B cell (primary cell): ENCODE measurements at regions not wholly inside any gene's neighbourhood (a gene's known extent, or its start where the extent isn't known, plus 50 kb on each side); places are given as distances from the start of the nearest gene placed in this dataset.

Experiments
- ATAC-seq: fragments of 200-7000 bp; cut with Tn5 transposase; one replicate; pipeline ENCODE4 v1.10.0; 2021; ENCODE audit warnings: low read depth, mild to moderate bottlenecking, moderate number of reproducible peaks, moderate library complexity
- CTCF ChIA-PET: fragments of 350-600 bp; sonication (Branson Sonifier 250); formaldehyde crosslinking; loops from one replicate; lab custom pipeline; 2021; ENCODE audit warnings: antibody characterized with exemption, inconsistent platforms; lab: Charles Lee
- POLR2A ChIA-PET: fragments of 350-600 bp; sonication (Branson Sonifier 250); formaldehyde crosslinking; loops from one replicate; lab custom pipeline; 2021; ENCODE audit warnings: antibody characterized with exemption; lab: Charles Lee
- DNase-seq: peaks from one replicate; pipeline ENCODE4 v3.0.0; 2013
- H2AFZ ChIP-seq: 2 replicates; pipeline ENCODE4 v1.6.1; 2012; ENCODE audit warnings: mild to moderate bottlenecking, low read depth, low read length; ENCODE audit not compliant: insufficient read depth, poor library complexity, severe bottlenecking
- H3K27ac ChIP-seq, 2 donors: 1 replicate in 1 of 2; 2 replicates in 1 of 2; pipeline ENCODE4 v1.5.1; 2012 to 2013; ENCODE audit warnings: low read length in 2 of 2, mild to moderate bottlenecking in 2 of 2, moderate library complexity in 1 of 2
- H3K27me3 ChIP-seq, 4 experiments: fragments of 200-600 bp in 1 of 4; sonication (generic) in 1 of 4; replicated peaks in 1 of 4; 1 replicate in 2 of 4; 2 replicates in 2 of 4; pipeline versions ENCODE4 v1.6.1 to v1.7.0; 2013 to 2016; ENCODE audit warnings: low read length in 3 of 4, mild to moderate bottlenecking in 2 of 4, mixed read lengths in 1 of 4, moderate library complexity in 1 of 4; ENCODE audit not compliant: insufficient read depth in 4 of 4, control insufficient read depth in 3 of 4; ENCODE audit errors: control extremely low read depth in 1 of 4
- H3K36me3 ChIP-seq, 2 experiments: replicated peaks in 1 of 2; 1 replicate in 1 of 2; 2 replicates in 1 of 2; pipeline versions ENCODE4 v1.6.1 to v1.7.1; 2013; ENCODE audit warnings: low read length in 1 of 2; ENCODE audit not compliant: insufficient read depth in 2 of 2, control insufficient read depth in 1 of 2; ENCODE audit errors: control extremely low read depth in 1 of 2, extremely low read depth in 1 of 2
- H3K4me1 ChIP-seq, 2 donors: fragments of 200-600 bp in 1 of 2; sonication (generic) in 1 of 2; 1 replicate in 1 of 2; 2 replicates in 1 of 2; pipeline versions ENCODE4 v1.5.1 to v1.6.1; 2013 to 2017; ENCODE audit warnings: low read length in 2 of 2; ENCODE audit not compliant: control insufficient read depth in 2 of 2, insufficient read depth in 2 of 2
- H3K4me2 ChIP-seq: replicated peaks from 2 replicates; pipeline ENCODE3; 2012; ENCODE audit warnings: mild to moderate bottlenecking, low read depth, low read length; ENCODE audit not compliant: poor library complexity, severe bottlenecking
- H3K4me3 ChIP-seq, 5 experiments: fragments of 200-600 bp in 1 of 5; sonication (generic) in 1 of 5; 1 replicate in 3 of 5; 2 replicates in 2 of 5; pipeline versions ENCODE4 v1.5.1 to v1.7.0; 2011 to 2016; ENCODE audit warnings: low read length in 4 of 5, mild to moderate bottlenecking in 4 of 5, low read depth in 2 of 5, control low read depth in 1 of 5, moderate library complexity in 1 of 5; ENCODE audit not compliant: insufficient read depth in 1 of 5; ENCODE audit errors: control extremely low read depth in 1 of 5, extremely low read depth in 1 of 5
- H3K79me2 ChIP-seq: fragments of 200-600 bp; sonication (generic); one replicate; pipeline ENCODE4 v1.6.0; 2016; ENCODE audit warnings: low read length; ENCODE audit not compliant: control insufficient read depth, insufficient read depth
- H3K9ac ChIP-seq: fragments of 200-600 bp; sonication (generic); 2 replicates; pipeline ENCODE4 v1.6.1; 2017; ENCODE audit warnings: mild to moderate bottlenecking, low read length, moderate library complexity
- H3K9me3 ChIP-seq, 3 donors: one replicate each; pipeline versions ENCODE4 v1.6.1 to v1.7.1; 2013; ENCODE audit warnings: low read length in 2 of 3; ENCODE audit not compliant: control insufficient read depth in 2 of 3, insufficient read depth in 1 of 3; ENCODE audit errors: control extremely low read depth in 1 of 3
- H4K20me1 ChIP-seq: 2 replicates; pipeline ENCODE4 v1.6.0; 2012; ENCODE audit warnings: mild to moderate bottlenecking, low read length; ENCODE audit not compliant: insufficient read depth, control insufficient read depth, poor library complexity, severe bottlenecking
- H3K27ac Mint-ChIP-seq: one replicate; pipeline ENCODE4 v1.8.0; 2021; ENCODE audit warnings: mixed read lengths
- H3K27me3 Mint-ChIP-seq: one replicate; pipeline ENCODE4 v1.8.0; 2021; ENCODE audit warnings: mixed read lengths
- H3K4me1 Mint-ChIP-seq: one replicate; pipeline ENCODE4 v1.8.0; 2021; ENCODE audit warnings: mixed read lengths
- H3K4me3 Mint-ChIP-seq: one replicate; pipeline ENCODE4 v1.8.0; 2021; ENCODE audit warnings: mixed read lengths
- H3K9me3 Mint-ChIP-seq: one replicate; pipeline ENCODE4 v1.8.0; 2022; ENCODE audit warnings: mixed read lengths; ENCODE audit not compliant: insufficient read depth
- EZH2 ChIP-seq: IDR thresholded peaks from 2 replicates; pipeline ENCODE4 v1.6.1; 2012; ENCODE audit warnings: borderline replicate concordance, low read depth, mild to moderate bottlenecking, moderate library complexity, low read length; ENCODE audit not compliant: insufficient read depth, poor library complexity, severe bottlenecking
- WGBS: methylation state at CpG from one replicate; pipeline ENCODE4 v1.1.5; 2013; ENCODE audit warnings: missing lambda C conversion rate; ENCODE audit not compliant: insufficient coverage; 5-methylcytosine and 5-hydroxymethylcytosine counted together
- intact Hi-C: fragments of 100-400 bp; cut with micrococcal nuclease; formaldehyde crosslinking; loops from one replicate; pipeline ENCODE4 v1.10.0; 2022
- TF ChIP-seq, protein P1 (sequence below): fragments of 200-600 bp; IDR thresholded peaks from one replicate; pipeline ENCODE4 v1.8.0; 2022; ENCODE audit warnings: antibody characterized with exemption, mild to moderate bottlenecking

DNA sequence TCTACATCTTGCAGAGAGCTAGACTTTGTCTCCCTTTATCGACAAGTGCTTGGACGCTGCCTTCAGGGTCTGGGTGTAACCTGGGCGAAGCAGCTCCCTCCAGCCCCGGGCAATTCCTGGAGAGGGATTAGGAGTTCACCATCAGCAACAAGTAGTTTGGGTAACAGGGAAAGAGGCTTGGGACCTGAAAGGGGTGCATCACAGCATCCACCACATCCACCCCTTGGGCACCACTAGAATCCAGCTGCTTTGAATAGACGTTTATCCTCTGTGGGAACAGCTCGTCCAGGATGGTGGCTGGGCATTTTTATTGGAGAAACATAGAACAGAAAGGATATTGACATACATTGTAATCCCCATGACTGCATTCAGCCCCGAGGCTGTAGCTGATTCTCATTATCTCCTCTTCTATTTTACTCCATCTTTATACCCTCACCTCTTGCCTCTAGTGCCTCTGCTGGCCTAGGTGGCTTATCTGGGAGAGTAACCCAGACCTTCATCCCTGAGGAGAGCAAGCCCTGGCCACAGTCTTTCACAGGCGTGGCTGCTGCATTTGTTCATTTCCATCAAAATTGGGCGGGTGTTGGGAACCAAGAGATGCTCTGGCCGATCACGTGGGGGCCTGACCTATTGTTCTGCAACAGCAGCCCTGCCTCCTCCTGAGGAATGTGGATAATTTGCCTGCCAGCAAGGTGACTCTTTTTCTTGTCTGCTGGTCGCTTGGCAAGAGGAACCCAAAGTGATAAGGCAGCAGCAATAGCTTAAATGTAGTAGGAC, 109.2 kb upstream of the RALGAPA2 start:
- H3K4me2 ChIP-seq, result no peak overlapping the region
- ChIA-PET POLR2A (no interaction called here), CTCF (interaction anchor here (1.0 kb wide), 1 partner anchor 683 kb away, joined by 3 read pairs; no protein-coding TSS in a partner anchor)
- no peak overlapping the region for H3K4me3 ChIP-seq
- H3K79me2 ChIP-seq, result no peaks in the 10 kb centered on the region
- H3K4me3 Mint-ChIP-seq, result no peak overlapping the region
- TF ChIP-seq, protein P1, sequence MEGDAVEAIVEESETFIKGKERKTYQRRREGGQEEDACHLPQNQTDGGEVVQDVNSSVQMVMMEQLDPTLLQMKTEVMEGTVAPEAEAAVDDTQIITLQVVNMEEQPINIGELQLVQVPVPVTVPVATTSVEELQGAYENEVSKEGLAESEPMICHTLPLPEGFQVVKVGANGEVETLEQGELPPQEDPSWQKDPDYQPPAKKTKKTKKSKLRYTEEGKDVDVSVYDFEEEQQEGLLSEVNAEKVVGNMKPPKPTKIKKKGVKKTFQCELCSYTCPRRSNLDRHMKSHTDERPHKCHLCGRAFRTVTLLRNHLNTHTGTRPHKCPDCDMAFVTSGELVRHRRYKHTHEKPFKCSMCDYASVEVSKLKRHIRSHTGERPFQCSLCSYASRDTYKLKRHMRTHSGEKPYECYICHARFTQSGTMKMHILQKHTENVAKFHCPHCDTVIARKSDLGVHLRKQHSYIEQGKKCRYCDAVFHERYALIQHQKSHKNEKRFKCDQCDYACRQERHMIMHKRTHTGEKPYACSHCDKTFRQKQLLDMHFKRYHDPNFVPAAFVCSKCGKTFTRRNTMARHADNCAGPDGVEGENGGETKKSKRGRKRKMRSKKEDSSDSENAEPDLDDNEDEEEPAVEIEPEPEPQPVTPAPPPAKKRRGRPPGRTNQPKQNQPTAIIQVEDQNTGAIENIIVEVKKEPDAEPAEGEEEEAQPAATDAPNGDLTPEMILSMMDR, result no peak
- no peak for TF ChIP-seq EZH2
- H3K4me1 ChIP-seq, result peaks cover 0 to 4% of the 10 kb centered on the region in 2 donors
- no peak overlapping the region for H3K27ac Mint-ChIP-seq
- H4K20me1 ChIP-seq, result no peaks in the 10 kb centered on the region
- peaks cover 5% of the 10 kb centered on the region for H3K4me1 Mint-ChIP-seq
- H3K36me3 ChIP-seq, result no peaks in the 10 kb centered on the region
- no peak for DNase-seq
- intact Hi-C loops, result no loop called here
- H3K9ac ChIP-seq, result no peak overlapping the region
- H2AFZ ChIP-seq, result no peak overlapping the region
- H3K9me3 Mint-ChIP-seq, result no peaks in the 10 kb centered on the region
- no peaks in the 10 kb centered on the region for H3K27me3 ChIP-seq
- H3K9me3 ChIP-seq, result no peaks in the 10 kb centered on the region
- 91% methylated on average over 9 of the region's 12 CpGs for WGBS
- no peak overlapping the region for H3K27ac ChIP-seq
- peaks cover 40% of the 10 kb centered on the region for H3K27me3 Mint-ChIP-seq
- ATAC-seq, result no peak

DNA sequence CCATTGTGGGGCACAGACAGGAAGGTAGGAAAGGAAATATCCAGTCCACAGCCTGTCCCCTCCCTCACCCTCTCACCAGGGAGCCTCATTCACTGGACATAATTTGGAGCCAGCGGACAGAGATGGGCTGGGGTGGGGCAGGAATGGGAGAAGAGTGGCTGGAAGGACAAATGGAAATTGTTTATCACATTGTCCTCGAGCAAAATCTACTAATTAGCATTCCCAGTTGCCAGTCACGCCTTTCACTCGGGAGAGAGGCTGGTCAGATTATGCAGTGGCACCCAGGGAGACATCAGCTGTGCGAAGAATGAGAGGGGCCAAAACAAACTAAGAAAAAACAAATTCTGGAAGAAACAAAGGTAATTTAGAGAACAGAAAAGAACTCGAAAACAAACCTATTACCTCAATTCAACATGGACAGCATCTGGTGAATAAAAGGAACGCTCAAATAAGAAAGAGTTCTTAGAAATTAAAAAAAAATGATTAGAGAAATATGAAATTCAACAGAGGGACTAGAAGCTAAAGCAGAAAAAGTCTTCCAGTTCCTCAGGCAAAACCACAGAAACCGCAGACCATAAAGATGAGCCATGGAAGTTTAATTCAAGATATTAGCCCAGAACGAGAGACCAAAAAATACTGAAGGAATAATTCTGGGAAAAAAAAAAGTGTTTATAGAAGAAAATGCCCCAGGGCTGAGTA, 108.5 kb upstream of the RALGAPA2 start:
- ATAC-seq (no peak), DNase-seq (no peak)
- Histone ChIP-seq H3K27ac (no peak overlapping the region), H2AFZ (no peak overlapping the region), H3K4me1 (peaks cover 0 to 4% of the 10 kb centered on the region in 2 donors), H3K9me3 (no peaks in the 10 kb centered on the region), H3K79me2 (no peaks in the 10 kb centered on the region), H3K4me3 (no peak overlapping the region), H3K36me3 (no peaks in the 10 kb centered on the region), H4K20me1 (no peaks in the 10 kb centered on the region), H3K27me3 (no peaks in the 10 kb centered on the region), H3K9ac (no peak overlapping the region), H3K4me2 (no peak overlapping the region)
- peaks cover 37% of the 10 kb centered on the region for H3K27me3 Mint-ChIP-seq
- POLR2A ChIA-PET, result no interaction called here
- H3K4me3 Mint-ChIP-seq, result no peak overlapping the region
- intact Hi-C loops, result no loop called here
- H3K27ac Mint-ChIP-seq, result no peak overlapping the region
- H3K9me3 Mint-ChIP-seq, result no peaks in the 10 kb centered on the region
- WGBS, result no CpG with 5 or more reads among the region's 9 CpGs
- TF ChIP-seq EZH2, result no peak
- TF ChIP-seq, protein P1, result no peak
- CTCF ChIA-PET, result interaction anchor here (1.0 kb wide), 1 partner anchor 684 kb away, joined by 3 read pairs; no protein-coding TSS in a partner anchor
- H3K4me1 Mint-ChIP-seq, result peaks cover 5% of the 10 kb centered on the region
